OCI-LY1 (cell line): ENCODE measurements at regions not wholly inside any gene's neighbourhood (a gene's known extent, or its start where the extent isn't known, plus 50 kb on each side); places are given as distances from the start of the nearest gene placed in this dataset.

ENCODE experiments used
- H2AFZ ChIP-seq: fragments of 200-600 bp; sonication (generic), shearing (Covaris generic); 2 replicates; pipeline ENCODE4 v1.6.0; 2014; ENCODE audit warnings: antibody characterized with exemption, mild to moderate bottlenecking, low read length
- H3F3A ChIP-seq: fragments of 200-600 bp; sonication (generic), shearing (Covaris generic); 2 replicates; pipeline ENCODE4 v1.6.0; 2014; ENCODE audit warnings: mild to moderate bottlenecking, antibody characterized with exemption, low read length, moderate library complexity; ENCODE audit not compliant: insufficient read depth
- H3K27ac ChIP-seq: fragments of 200-600 bp; sonication (generic); 2 replicates; pipeline ENCODE4 v1.5.1; 2014; ENCODE audit warnings: low read length, mixed run types, mild to moderate bottlenecking, low read depth; ENCODE audit not compliant: poor library complexity, severe bottlenecking
- H3K27me3 ChIP-seq: fragments of 200-600 bp; sonication (generic); 2 replicates; pipeline ENCODE4 v1.6.0; 2014; ENCODE audit warnings: antibody characterized with exemption, mild to moderate bottlenecking, low read length, moderate library complexity; ENCODE audit not compliant: insufficient read depth
- H3K36me3 ChIP-seq: fragments of 200-600 bp; sonication (generic); 2 replicates; pipeline ENCODE4 v1.6.1; 2014; ENCODE audit warnings: mild to moderate bottlenecking, antibody characterized with exemption, low read length, moderate library complexity, mixed read lengths; ENCODE audit not compliant: insufficient read depth
- H3K4me1 ChIP-seq: fragments of 200-600 bp; sonication (generic); 2 replicates; pipeline ENCODE4 v1.5.1; 2014; ENCODE audit warnings: mild to moderate bottlenecking, low read length, moderate library complexity; ENCODE audit not compliant: insufficient read depth, severe bottlenecking
- H3K4me2 ChIP-seq: fragments of 200-600 bp; sonication (generic), shearing (Covaris generic); 2 replicates; pipeline ENCODE4 v1.6.1; 2014; ENCODE audit warnings: low read length
- H3K4me3 ChIP-seq: fragments of 200-600 bp; sonication (generic); 2 replicates; pipeline ENCODE4 v1.5.1; 2014; ENCODE audit warnings: low read length, low read depth, mild to moderate bottlenecking, mixed read lengths; ENCODE audit not compliant: poor library complexity, severe bottlenecking
- H3K79me2 ChIP-seq: fragments of 200-600 bp; shearing (Covaris generic); 2 replicates; pipeline ENCODE4 v1.6.1; 2016; ENCODE audit warnings: mixed run types, low read length, mixed read lengths; ENCODE audit not compliant: insufficient read depth
- H3K9ac ChIP-seq: fragments of 200-600 bp; sonication (generic), shearing (Covaris generic); 2 replicates; pipeline ENCODE4 v1.6.1; 2014; ENCODE audit warnings: mild to moderate bottlenecking, low read length, mixed read lengths
- H3K9me2 ChIP-seq: fragments of 200-600 bp; sonication (generic), shearing (Covaris generic); 2 replicates; pipeline ENCODE4 v1.6.1; 2014; ENCODE audit warnings: low read depth, mild to moderate bottlenecking, low read length, mixed read lengths
- H3K9me3 ChIP-seq: fragments of 200-600 bp; shearing (Covaris generic); 2 replicates; pipeline ENCODE4 v1.6.1; 2014; ENCODE audit warnings: low read length, mixed read lengths
- H4K20me1 ChIP-seq: fragments of 200-600 bp; sonication (generic), shearing (Covaris generic); 2 replicates; pipeline ENCODE4 v1.6.0; 2016; ENCODE audit warnings: mild to moderate bottlenecking, low read length; ENCODE audit not compliant: insufficient read depth
- EZH2 ChIP-seq: fragments of 200-600 bp; sonication (generic), shearing (Covaris generic); IDR thresholded peaks from 2 replicates; pipeline ENCODE4 v1.8.0; 2017; ENCODE audit warnings: borderline replicate concordance, mixed run types, mild to moderate bottlenecking, antibody characterized with exemption, low read length, moderate library complexity, mixed read lengths
- TF ChIP-seq, protein P1 (sequence below): fragments of 200-600 bp; sonication (generic), shearing (Covaris generic); IDR thresholded peaks from 2 replicates; pipeline ENCODE4 v1.5.1; 2017; ENCODE audit warnings: mild to moderate bottlenecking, antibody characterized with exemption, low read length, moderate library complexity, mixed read lengths

- H3K9me3 ChIP-seq: no peaks in the 10 kb centered on the region
- H3K36me3 ChIP-seq: no peaks in the 10 kb centered on the region
- no peaks in the 10 kb centered on the region; the same call in 1 of the 2 replicates for H3F3A ChIP-seq
- H3K27me3 ChIP-seq: no peaks in the 10 kb centered on the region
- no peaks in the 10 kb centered on the region for H3K9me2 ChIP-seq
- no peak overlapping the region for H3K4me2 ChIP-seq
- H3K4me3 ChIP-seq: no peak overlapping the region
- TF ChIP-seq, protein P1, sequence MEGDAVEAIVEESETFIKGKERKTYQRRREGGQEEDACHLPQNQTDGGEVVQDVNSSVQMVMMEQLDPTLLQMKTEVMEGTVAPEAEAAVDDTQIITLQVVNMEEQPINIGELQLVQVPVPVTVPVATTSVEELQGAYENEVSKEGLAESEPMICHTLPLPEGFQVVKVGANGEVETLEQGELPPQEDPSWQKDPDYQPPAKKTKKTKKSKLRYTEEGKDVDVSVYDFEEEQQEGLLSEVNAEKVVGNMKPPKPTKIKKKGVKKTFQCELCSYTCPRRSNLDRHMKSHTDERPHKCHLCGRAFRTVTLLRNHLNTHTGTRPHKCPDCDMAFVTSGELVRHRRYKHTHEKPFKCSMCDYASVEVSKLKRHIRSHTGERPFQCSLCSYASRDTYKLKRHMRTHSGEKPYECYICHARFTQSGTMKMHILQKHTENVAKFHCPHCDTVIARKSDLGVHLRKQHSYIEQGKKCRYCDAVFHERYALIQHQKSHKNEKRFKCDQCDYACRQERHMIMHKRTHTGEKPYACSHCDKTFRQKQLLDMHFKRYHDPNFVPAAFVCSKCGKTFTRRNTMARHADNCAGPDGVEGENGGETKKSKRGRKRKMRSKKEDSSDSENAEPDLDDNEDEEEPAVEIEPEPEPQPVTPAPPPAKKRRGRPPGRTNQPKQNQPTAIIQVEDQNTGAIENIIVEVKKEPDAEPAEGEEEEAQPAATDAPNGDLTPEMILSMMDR: no peak
- no peak for TF ChIP-seq EZH2
- H3K27ac ChIP-seq: no peak overlapping the region
- peaks cover 21% of the 10 kb centered on the region for H3K79me2 ChIP-seq
- H4K20me1 ChIP-seq: no peaks in the 10 kb centered on the region
- H2AFZ ChIP-seq: no peak overlapping the region
- peaks cover 33% of the 10 kb centered on the region for H3K4me1 ChIP-seq
- H3K9ac ChIP-seq: no peak overlapping the region
Measured at GRCh38 chr18:46247942-46248341, 143.8 kb downstream of the HAUS1 start.

- H3K4me1 ChIP-seq: peaks cover 33% of the 10 kb centered on the region
- H3K79me2 ChIP-seq: peaks cover 20% of the 10 kb centered on the region
- no peak for TF ChIP-seq EZH2
- H3K27me3 ChIP-seq: no peaks in the 10 kb centered on the region
- H2AFZ ChIP-seq: no peak overlapping the region
- H3K9ac ChIP-seq: peak overlapping the region; percentile 38
- no peaks in the 10 kb centered on the region; the same call in 1 of the 2 replicates for H3F3A ChIP-seq
- H3K4me3 ChIP-seq: peak overlapping the region; percentile 46
- no peaks in the 10 kb centered on the region for H3K9me3 ChIP-seq
- no peaks in the 10 kb centered on the region for H3K9me2 ChIP-seq
- H3K36me3 ChIP-seq: peaks cover 16% of the 10 kb centered on the region; the same call in 1 of the 2 replicates
- H4K20me1 ChIP-seq: no peaks in the 10 kb centered on the region
- peak overlapping the region; percentile 71 for H3K4me2 ChIP-seq
- H3K27ac ChIP-seq: peak overlapping the region; percentile 86
Measured at GRCh38 chr18:46250084-46250811, 146.1 kb downstream of the HAUS1 start.

- peaks cover 20% of the 10 kb centered on the region for H3K79me2 ChIP-seq
- peak overlapping the region; percentile 86 for H3K27ac ChIP-seq
- H3K9ac ChIP-seq: peak overlapping the region; percentile 38; the same call in 1 of the 2 replicates
Measured at GRCh38 chr18:46250812-46251173, 146.6 kb downstream of the HAUS1 start.

More at GRCh38 chr18:46250812-46251173, 146.6 kb downstream of the HAUS1 start:
- no peaks in the 10 kb centered on the region; the same call in 1 of the 2 replicates for H3F3A ChIP-seq
- no peaks in the 10 kb centered on the region for H3K9me2 ChIP-seq
- no peaks in the 10 kb centered on the region for H4K20me1 ChIP-seq
- TF ChIP-seq, protein P1: no peak
- no peak for TF ChIP-seq EZH2
- H3K4me3 ChIP-seq: peak overlapping the region; percentile 46
- peak overlapping the region; percentile 71 for H3K4me2 ChIP-seq
- no peaks in the 10 kb centered on the region for H3K9me3 ChIP-seq
- H3K27me3 ChIP-seq: no peaks in the 10 kb centered on the region
- H3K4me1 ChIP-seq: peaks cover 33% of the 10 kb centered on the region
- H2AFZ ChIP-seq: no peak overlapping the region
- H3K36me3 ChIP-seq: peaks cover 18% of the 10 kb centered on the region; the same call in 1 of the 2 replicates
